IPS-20b (cell line): ENCODE measurements at regions not wholly inside any gene's neighbourhood (a gene's known extent, or its start where the extent isn't known, plus 50 kb on each side); places are given as distances from the start of the nearest gene placed in this dataset.
"Not testable (repeated sequence)": the region's sequence is repeated elsewhere in the genome, so short reads cannot be mapped to it uniquely, and the experiment has no call there.

Source experiments
- H3K27ac ChIP-seq: one replicate; pipeline ENCODE4 v1.5.1; 2013; ENCODE audit warnings: low read length
- H3K27me3 ChIP-seq: 2 replicates; pipeline ENCODE4 v1.6.1; 2013; ENCODE audit warnings: mild to moderate bottlenecking, low read length, inconsistent platforms; ENCODE audit not compliant: insufficient read depth
- H3K36me3 ChIP-seq: 2 replicates; pipeline ENCODE4 v1.6.1; 2013; ENCODE audit warnings: low read depth, mild to moderate bottlenecking, inconsistent platforms, low read length, moderate library complexity; ENCODE audit not compliant: insufficient read depth
- H3K4me1 ChIP-seq: 2 replicates; pipeline ENCODE4 v1.6.1; 2013; ENCODE audit warnings: mild to moderate bottlenecking, control low read depth, inconsistent platforms, low read length, moderate library complexity; ENCODE audit not compliant: insufficient read depth
- H3K4me3 ChIP-seq: 2 replicates; pipeline ENCODE4 v1.5.1; 2013; ENCODE audit warnings: mild to moderate bottlenecking, low read length, inconsistent platforms
- H3K9ac ChIP-seq: 2 replicates; pipeline ENCODE4 v1.6.1; 2013; ENCODE audit warnings: low read depth, mild to moderate bottlenecking, inconsistent platforms, low read length, moderate library complexity
- H3K9me3 ChIP-seq: 2 replicates; pipeline ENCODE4 v1.6.1; 2013; ENCODE audit warnings: mild to moderate bottlenecking, low read depth, low read length, inconsistent platforms; ENCODE audit not compliant: insufficient read depth

DNA sequence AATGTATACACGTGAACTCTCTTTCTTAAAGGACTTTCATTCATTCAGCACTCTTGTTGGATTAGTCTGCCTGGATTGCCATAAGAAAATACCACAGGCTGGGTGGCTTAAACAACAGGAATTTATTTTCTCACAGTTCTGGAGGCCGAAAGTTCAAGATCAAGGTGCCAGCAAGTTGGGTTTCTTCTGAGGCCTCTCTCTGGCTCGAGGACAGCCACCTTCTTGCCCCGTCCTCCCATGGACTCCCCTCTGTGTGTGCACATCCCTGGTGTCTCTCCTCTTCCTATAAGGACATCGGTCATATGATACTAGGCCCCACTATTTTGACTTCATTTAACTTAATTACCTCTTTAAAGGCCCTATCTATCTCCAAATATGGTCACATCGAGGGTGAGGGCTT, 110.4 kb upstream of the BMPER start:
- Histone ChIP-seq H3K9ac (no peak overlapping the region), H3K27ac (no peak overlapping the region), H3K27me3 (no peaks in the 10 kb centered on the region), H3K36me3 (no peaks in the 10 kb centered on the region), H3K9me3 (no peaks in the 10 kb centered on the region), H3K4me1 (peaks cover 12% of the 10 kb centered on the region; the same call in 1 of the 2 replicates), H3K4me3 (no peak overlapping the region)

DNA sequence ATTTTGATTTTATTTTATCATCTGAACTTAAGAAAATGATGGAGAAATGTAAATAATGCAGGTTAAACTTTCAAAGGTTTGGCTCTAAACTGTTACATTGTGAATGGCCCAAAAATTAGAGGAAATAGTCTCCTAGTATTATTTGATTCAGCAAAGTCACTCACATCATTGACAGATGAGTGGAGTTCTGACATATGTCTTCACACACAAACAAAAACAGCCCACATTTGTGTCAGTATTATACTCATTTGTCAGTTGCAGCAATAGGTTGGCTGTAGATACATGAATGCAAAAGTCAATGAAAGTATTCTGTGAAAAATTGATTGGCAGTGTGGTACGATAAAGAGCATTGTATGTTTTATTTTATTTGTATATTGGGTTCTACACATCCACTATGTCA, 108.8 kb upstream of the BMPER start:
- no peak overlapping the region for H3K9ac ChIP-seq
- H3K9me3 ChIP-seq = no peaks in the 10 kb centered on the region
- no peaks in the 10 kb centered on the region for H3K36me3 ChIP-seq
- no peak overlapping the region for H3K4me3 ChIP-seq
- H3K27ac ChIP-seq = no peak overlapping the region
- H3K27me3 ChIP-seq = no peaks in the 10 kb centered on the region
- no peaks in the 10 kb centered on the region for H3K4me1 ChIP-seq

DNA sequence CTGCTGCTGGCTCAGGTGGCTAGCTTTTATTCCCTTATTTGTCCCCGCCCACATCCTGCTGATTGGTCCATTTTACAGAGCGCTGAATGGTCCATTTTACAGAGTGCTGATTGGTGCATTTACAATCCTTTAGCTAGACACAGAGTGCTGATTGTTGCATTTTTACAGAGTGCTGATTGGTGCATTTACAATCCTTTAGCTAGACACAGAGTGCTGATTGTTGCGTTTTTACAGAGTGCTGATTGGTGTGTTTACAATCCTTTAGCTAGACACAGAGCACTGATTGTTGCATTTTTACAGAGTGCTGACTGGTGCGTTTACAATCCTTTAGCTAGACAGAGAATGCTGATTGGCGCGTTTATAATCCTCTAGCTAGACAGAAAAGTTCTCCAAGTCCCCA, 107.8 kb upstream of the BMPER start:
- H3K9ac ChIP-seq, H3K27me3 ChIP-seq, H3K9me3 ChIP-seq, H3K4me1 ChIP-seq, H3K36me3 ChIP-seq, H3K4me3 ChIP-seq, H3K27ac ChIP-seq: not testable (repeated sequence)

DNA sequence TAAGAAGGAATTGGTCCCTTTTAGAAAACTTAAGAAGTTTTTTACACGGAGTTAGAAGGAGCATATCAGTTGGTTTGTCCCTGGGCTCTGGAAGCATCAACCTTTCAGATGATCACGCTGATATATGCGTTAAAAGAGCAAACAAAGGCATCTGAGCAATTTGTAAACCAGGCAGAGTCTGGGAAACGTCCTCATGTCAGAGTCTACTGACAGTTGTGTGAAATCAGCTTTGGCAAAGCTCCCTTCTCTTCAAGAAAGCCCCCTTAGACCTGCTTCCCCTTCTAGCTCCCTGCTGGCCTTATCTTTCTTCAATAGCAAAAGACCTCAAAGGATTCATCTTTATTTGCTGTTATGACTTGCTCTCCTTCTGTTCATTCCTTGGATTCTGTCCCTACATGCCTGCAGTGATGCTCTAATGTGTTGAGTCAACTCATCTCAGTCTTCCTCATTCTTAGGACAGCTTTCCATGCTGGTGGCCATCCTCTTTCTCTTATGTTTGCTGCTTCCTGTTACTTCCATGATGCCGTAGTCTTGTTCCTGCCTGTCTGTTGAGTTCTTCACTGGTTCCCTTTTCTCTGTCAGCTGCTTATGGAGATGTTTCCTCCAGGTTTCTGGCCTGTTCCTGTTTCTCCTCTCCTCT, 106.5 kb upstream of the BMPER start:
- H3K36me3 ChIP-seq = no peaks in the 10 kb centered on the region
- no peak overlapping the region for H3K27ac ChIP-seq
- H3K4me1 ChIP-seq = no peaks in the 10 kb centered on the region
- no peak overlapping the region for H3K9ac ChIP-seq
- no peak overlapping the region for H3K4me3 ChIP-seq
- H3K27me3 ChIP-seq = no peaks in the 10 kb centered on the region
- H3K9me3 ChIP-seq = no peaks in the 10 kb centered on the region

DNA sequence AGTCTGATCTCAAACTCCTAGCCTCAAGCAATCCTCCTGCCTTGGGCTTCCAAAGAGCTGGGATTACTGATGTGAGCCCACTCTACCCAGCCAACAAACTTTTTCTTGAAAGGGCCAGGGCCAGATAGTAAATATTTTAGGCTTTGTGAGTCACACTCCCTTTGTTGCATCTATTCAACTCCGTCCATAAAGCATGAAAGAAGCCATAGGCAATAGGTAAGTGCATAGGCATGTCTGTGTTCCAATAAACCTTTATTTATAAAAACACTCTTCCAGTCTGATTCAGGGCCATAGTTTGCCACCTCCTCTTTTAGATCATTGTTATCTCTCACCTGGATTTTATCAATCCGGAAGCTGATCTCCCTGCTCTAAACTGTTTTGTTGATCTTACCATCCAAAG, 105.6 kb upstream of the BMPER start:
- Histone ChIP-seq H3K36me3 (no peaks in the 10 kb centered on the region), H3K27ac (no peak overlapping the region), H3K9ac (no peak overlapping the region), H3K4me1 (no peaks in the 10 kb centered on the region), H3K9me3 (no peaks in the 10 kb centered on the region), H3K4me3 (no peak overlapping the region), H3K27me3 (no peaks in the 10 kb centered on the region)

DNA sequence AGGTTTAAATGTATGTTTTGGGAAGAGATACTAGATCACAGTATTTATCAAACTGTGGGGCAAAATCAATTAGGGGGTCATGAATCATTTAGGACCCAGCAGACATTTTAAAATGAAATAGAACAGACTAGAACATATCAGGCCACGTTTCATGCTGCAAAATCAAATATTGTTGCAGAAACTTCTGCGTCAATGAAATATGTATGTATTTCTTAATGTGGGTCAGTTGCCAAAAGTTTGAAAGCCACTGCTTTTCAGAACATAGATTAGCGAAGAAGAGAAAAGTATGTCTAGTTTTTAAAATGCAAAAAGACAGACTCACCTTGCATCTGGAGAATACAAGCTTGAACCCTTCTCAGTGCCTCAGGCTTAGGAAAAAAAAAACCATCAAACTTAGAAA, 102.7 kb upstream of the BMPER start:
- H3K4me1 ChIP-seq = no peaks in the 10 kb centered on the region
- H3K9me3 ChIP-seq = no peaks in the 10 kb centered on the region
- no peak overlapping the region for H3K9ac ChIP-seq
- no peak overlapping the region for H3K27ac ChIP-seq
- H3K36me3 ChIP-seq = no peaks in the 10 kb centered on the region
- H3K4me3 ChIP-seq = no peak overlapping the region
- H3K27me3 ChIP-seq = no peaks in the 10 kb centered on the region

DNA sequence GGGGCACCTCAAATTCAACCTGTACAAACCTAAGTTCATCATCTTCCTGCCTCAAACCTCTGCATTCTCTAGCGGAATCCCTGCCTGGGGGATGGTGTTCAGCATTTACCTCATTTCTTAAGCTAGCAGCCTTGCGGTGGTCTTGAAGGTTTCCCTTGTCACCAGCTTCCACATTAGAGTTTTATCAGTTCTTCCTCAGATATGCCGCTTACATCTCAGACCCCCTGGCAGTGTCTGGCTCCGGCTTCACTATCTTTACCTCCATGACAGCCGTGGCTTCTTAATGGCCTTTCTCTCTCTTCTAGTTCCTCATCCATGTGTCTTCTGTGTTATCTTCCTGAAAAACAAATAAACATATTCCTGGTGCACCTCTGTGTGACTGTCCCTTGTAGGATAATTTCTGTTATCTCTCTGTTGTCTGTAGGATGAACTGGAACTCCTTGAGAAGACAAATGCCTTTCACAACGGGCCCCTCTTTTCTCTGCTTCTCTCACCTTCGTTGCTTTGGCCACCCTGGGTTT, 101.1 kb upstream of the BMPER start:
- Histone ChIP-seq H3K4me3 (no peak overlapping the region), H3K9me3 (no peaks in the 10 kb centered on the region), H3K9ac (no peak overlapping the region), H3K27me3 (no peaks in the 10 kb centered on the region), H3K4me1 (no peaks in the 10 kb centered on the region), H3K27ac (no peak overlapping the region), H3K36me3 (no peaks in the 10 kb centered on the region)

DNA sequence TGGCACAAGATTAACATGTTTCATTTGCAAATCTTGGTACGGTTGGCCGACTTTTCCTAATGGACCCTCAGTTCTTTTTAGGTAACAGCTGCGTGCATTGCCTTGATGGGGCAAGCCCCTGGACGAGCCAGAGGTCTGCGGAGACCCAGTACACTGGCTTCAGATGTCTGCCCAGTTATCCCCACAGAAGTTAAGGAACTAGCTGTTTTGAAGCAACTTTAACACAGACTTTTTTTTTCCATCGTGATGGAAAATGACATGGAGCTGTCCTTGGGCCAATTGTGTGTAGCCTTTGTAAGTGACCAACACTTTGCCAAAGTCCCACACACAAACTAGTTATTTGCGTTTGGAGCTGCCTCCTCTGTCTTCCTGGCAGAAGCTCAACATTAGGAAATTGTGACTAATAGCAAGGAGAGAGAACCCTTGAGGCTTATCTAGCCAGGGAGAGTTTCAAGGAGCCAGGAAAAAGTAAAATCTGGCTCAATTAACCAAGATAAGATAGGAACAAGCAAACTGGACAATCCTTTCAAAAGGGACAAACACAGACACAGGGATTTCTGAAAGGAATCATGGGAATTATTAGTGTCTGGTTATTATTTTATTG, 99.6 kb upstream of the BMPER start:
- Histone ChIP-seq H3K4me3 (no peak overlapping the region), H3K4me1 (no peaks in the 10 kb centered on the region), H3K36me3 (no peaks in the 10 kb centered on the region), H3K27ac (no peak overlapping the region), H3K9ac (no peak overlapping the region), H3K27me3 (no peaks in the 10 kb centered on the region), H3K9me3 (no peaks in the 10 kb centered on the region)

DNA sequence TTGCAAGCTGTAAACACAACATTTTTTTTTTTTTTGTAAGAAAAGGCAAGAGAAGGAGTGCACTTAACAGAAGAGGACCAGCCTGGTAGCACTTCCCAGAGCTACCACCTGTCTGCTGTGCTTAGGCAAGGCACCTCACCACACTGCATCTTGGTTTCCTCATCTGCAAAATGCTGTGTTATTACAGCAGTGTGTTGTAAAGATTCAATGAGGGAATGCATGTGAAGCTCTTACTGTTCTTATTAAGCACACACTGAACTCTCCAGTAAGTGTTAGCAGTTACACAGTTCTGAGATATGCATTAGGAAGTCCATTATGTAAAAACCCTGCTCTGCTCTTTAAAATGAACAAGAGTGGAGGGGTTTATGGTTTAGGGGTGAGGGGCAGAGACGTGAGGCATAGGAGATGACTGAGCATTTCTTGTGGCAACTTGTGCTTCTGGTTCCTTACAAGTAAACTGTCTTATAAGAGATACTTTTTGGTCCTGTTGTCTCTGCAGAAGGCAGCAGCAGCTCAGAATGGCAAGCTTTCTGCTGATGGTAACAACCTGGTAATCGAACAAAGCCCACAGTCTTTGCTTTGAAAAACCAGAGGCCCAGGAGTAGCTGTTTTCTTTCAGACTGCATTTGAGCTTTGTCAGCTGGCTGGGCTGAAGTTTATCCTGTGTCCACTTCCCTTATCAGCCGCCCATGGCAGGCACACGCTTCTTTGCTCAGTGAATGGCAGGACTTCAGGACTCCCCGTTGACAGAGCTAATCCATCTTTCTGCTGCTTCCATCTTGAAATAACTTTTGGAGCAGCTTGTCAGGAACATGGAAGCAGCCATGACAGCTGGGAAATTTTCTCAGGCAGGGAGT, 98.8 kb upstream of the BMPER start:
- H3K36me3 ChIP-seq = no peaks in the 10 kb centered on the region
- no peaks in the 10 kb centered on the region for H3K9me3 ChIP-seq
- H3K4me3 ChIP-seq = no peak overlapping the region
- H3K27me3 ChIP-seq = no peaks in the 10 kb centered on the region
- H3K27ac ChIP-seq = no peak overlapping the region
- no peaks in the 10 kb centered on the region for H3K4me1 ChIP-seq
- no peak overlapping the region for H3K9ac ChIP-seq

DNA sequence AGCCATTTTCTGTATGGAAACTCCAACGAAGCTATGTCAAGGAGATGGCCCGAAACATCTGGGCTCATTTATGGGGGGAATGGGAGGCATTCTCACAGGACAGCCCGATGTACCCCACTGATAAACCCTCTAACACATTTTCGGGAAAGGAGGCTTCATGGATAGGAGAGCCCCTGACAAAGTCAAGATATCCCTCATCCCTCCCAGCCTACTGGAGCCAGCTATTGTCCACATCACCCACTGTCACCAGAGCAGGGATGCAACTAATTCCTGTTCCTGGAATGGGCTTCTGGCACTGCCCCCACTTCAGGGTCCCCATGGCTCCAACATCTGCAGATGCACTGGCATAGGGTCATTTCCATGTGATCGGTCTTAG, 98.2 kb upstream of the BMPER start:
- no peaks in the 10 kb centered on the region for H3K36me3 ChIP-seq
- H3K27ac ChIP-seq = no peak overlapping the region
- H3K9ac ChIP-seq = no peak overlapping the region
- H3K9me3 ChIP-seq = no peaks in the 10 kb centered on the region
- H3K27me3 ChIP-seq = no peaks in the 10 kb centered on the region
- no peaks in the 10 kb centered on the region for H3K4me1 ChIP-seq
- no peak overlapping the region for H3K4me3 ChIP-seq

DNA sequence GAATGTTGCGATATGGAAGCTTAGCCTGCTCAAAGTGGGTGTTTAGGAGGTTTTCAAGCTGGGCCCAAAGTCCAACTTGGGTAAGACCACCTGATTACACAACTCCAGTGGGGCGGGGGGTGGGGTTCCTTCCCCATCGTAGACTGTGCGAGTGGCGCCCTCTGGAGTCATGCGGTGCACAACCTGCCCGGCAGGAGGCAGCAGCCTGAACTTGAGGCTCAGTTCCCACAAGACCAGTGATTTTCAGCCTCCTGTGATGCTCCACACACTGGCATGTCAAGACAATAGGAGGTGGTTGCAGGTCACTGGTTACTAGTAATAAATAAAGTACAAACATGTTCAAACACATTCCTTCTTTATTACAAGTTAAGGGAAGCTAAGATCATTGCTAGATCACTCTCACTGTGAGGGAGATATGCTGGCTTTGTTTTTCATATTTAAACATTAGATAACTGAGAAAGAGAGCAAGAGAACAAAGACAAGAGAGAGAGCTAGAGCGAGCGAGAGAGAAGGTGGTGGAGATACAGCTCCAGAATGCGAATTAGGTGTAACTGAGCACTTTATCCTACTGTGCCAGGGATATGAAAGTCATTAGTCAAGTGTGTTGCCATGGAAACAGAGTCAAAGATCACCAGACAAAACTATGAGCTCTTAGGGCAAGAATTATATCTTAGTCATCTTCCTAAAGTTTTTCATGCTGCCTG, 97.4 kb upstream of the BMPER start:
- Histone ChIP-seq H3K36me3 (no peaks in the 10 kb centered on the region), H3K4me1 (no peaks in the 10 kb centered on the region), H3K9me3 (no peaks in the 10 kb centered on the region), H3K27me3 (no peaks in the 10 kb centered on the region), H3K9ac (no peak overlapping the region), H3K4me3 (no peak overlapping the region), H3K27ac (no peak overlapping the region)
